OCI-M1 (cell line): ENCODE measurements at regions not wholly inside any gene's neighbourhood (a gene's known extent, or its start where the extent isn't known, plus 50 kb on each side); places are given as distances from the start of the nearest gene placed in this dataset.
A peak's percentile ranks its signal among the peaks of the same experiment; 100 is the strongest.
"Not testable (repeated sequence)": the region's sequence is repeated elsewhere in the genome, so short reads cannot be mapped to it uniquely, and the experiment has no call there.

Experiments
- DNase-seq: peaks from one replicate; lab custom pipeline; 2025; lab: John Stamatoyannopoulos, UW

- no peak for DNase-seq
These were observed 193.3 kb upstream of the KRR1 start for GRCh38 chr12:75704664-75705063.

GRCh38 chr12:75704208-75704607, 192.8 kb upstream of the KRR1 start:
- DNase-seq: no peak

DNA sequence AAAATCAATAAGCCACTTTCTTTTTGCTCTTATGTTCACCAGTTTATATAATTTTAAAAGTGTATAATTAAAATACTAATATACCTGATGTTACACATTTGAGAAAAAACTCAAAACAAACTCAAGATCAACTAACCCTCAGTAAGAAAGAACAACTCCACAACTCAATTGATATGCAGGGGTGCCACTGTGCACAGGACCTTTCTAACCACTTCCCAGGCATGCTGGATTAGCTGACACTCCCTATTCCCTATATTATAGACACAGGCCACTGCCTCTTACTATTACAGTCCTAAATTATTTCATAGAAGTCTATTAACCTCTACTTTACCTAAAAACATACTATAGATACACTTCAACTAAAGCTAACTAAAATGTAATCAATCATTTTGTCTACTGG, 191.7 kb upstream of the KRR1 start:
- no peak for DNase-seq

DNA sequence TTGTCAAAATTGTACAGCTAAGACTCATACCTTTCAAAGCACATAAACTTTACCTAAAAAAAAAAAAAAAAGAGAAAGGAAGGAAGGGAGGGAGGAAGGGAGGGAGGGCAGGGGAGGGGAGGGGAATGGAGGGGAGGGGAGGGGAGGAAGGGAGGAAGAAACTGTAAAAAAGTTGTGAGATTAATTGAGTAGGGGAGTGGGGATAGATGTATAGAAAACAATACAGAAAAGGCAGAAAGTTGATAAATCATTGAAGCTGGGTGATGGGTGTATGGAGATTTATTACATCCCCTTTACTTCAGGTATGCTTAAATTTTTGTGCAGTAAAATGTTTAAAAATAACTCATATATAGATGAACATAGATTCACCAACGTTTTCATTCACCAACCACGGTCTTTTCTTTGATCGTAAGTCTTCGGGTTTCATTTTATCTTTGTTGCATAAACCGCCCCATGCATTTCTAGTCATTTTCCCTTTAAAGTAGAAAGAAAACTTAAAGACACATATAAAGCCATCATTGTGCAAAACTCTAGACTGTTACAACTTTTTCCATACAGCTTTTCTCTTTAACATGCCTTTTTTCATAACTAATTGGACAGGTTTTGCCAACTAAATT, 191.2 kb upstream of the KRR1 start:
- DNase-seq: no peak

GRCh38 chr12:75701859-75702258, 190.4 kb upstream of the KRR1 start:
- DNase-seq: no peak

- DNase-seq: no peak
These were observed 188.5 kb upstream of the KRR1 start for GRCh38 chr12:75699728-75700496.

DNA sequence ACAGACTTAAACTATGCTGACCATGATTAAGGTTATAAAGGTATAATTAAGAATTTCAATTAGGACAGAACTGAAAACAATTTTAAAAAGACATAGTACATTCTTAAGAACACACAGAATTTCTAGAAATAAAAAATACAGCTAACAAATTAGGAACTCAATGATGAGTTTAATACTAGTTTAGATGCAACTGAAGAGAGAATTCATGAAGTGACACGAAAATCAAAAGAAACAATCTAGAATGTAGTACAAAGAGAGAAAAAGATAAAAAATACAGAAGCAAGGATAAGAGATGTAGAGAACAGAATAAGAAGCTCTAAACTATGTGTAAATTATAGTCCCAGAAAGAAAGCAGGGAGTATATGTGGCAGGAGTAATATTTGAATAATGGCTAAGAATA, 187.8 kb upstream of the KRR1 start:
- DNase-seq: no peak

DNA sequence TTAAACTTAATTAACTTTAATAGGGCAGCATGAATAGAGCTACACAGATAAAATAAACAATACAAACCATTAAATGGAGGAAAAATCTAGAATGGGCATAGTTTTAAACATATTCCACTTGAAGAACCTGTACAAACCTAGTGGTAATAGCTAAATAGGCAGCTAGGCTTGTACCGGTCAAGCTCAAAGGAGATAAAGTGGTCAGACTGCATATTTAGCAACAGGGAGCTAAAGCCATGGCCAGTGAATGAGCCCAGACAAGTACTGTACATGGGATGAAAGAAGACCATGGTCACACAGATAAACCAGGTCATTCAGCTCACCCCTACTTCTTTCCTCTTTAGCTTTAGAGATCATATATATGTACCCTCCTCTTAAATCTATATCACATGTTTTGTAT, 186.6 kb upstream of the KRR1 start:
- no peak for DNase-seq

DNA sequence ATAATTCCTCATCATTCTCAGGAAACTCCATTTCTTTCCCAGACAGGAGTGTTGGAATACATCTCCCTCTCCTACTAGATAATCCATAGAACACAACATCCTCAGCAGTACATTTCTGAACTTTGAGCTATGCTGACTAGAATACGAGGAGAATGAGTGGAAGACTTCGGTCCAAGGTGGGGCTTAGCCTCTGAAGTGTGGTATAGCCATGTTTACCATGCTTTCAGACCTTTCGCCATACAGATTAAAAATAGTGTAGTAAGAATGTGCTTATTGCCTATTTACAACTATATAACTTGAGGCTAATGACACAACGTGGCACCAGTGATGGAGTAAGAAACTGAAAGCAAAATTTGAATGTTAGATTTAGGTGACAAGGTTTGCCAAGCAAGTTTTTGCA, 184.5 kb upstream of the KRR1 start:
- DNase-seq: no peak

DNA sequence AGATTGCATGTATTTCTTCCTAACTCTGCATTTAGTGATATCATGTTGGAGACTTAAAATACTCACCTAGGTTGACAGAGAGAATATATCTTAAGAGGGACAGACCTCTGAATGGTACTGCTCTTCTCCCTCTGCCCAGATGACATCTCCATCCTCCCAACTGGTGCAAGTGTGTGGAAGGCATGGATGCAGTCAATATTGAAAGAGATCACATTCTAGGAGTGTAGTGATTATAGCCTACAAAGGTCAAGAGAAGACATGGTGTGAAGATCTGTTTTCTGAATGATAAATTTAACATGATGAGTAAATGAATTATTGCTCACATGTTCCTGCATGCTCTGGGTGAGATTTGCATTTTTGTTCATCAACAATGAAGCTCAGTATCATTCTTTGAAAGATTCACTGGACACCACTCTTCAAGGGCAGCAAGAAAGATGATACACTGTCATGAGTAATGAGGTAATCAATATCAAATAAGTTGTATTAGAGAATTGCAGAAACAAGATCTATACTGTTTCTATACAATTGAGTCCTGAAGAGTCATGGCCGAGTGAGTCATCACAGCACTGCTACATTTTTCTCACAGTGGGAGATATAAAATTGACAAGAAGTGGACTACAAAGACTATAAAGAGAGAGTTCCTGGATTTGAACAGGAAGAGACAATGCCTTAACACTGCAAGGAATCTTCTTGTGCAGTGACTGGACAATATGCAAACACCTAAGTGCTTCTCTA, 183.3 kb upstream of the KRR1 start:
- peak; percentile 34 for DNase-seq

DNA sequence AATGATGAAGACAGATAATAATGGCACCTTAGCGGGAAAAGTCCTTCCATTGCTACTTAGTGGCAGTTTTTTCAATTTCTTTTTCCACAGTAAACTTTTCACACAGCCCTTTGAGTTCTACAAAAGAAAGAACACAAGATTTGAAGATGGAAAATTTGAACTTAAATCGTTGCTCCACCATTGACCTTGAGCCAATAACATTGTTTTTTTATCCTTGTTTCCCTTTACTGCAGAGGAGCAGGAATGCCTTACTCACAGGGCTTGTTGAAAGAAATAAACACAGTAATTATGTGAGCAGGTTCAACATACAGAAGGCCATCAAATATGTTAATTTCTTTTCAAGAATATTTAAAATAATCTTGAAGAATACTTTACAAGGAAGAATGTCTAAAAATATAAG, 181.5 kb upstream of the KRR1 start:
- DNase-seq: no peak

DNA sequence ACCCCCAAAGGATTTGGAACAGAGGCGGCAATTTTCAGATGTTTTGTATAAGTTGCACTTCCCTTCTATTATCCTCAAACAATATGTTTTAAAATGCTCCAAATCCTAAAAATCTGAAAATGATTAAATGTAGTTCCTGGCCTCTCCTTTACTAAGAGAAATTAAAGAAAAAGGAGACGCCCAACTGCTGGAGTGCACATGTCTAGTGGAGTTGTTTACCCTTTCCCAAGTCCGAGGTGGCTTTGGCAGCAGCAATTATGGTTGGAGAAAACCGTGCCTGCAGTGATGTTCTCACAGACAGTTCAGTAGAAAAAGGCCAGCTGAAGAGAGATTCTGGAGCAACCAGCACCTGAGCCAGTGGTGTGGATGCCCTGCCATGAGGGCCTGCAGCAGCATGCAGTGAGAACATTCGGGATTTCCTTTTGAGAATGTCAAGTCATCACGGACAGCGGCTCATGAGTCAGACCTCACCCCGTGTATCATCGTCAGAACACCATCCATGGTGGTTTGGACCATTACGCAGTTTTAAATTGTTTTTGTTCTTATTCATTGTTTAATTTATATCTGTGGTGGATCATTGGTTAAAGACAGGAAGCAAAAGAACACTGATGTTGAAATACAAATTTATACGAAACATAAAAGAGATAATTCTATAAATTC, 179.0 kb upstream of the KRR1 start:
- DNase-seq: no peak

- DNase-seq: not testable (repeated sequence)
These were observed 174.8 kb upstream of the KRR1 start for GRCh38 chr12:75686233-75686632.

- no peak for DNase-seq
These were observed 174.3 kb upstream of the KRR1 start for GRCh38 chr12:75685617-75686225.

DNA sequence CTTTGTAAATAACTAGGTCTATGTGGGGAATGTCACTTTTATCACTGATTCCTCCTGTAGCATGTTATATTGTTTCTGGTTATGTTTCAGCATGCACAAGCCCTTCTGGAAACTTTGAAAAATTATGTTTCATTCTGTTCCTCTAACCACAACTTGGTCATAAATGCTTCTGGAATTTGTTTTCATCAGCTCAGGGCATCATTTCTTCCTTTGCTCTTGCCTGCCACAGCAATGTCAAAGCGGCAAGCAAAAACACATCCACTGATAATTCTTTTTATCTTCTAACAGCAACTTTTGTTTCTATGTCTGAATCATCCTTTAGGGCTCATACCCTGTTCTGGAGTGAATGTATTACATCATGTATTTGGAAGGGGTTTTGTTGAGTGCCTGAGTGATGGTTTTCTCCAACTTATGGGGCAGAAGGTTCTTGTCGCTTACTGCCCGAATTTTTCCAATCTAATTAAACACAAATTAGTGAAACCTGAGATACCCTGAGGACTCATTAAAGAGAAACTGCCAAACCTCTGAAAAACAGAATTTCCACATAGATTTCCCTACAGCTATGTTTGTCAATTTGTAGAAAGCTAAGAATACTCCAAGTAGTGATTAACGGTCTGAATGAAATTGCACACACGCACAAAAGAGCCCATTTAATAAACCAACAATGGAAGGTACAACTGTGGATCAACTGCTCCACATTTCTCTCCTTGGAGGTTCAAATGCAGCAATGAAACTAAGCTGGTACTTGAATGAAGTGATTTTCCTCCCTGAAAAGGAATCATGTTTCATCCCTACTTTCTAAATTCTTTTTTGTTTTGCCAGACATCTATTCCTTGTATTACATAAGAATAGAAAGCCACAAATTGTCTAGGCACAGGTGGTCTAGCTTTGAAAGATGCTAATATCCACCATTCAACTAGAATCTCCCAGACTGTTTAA, 173.5 kb upstream of the KRR1 start:
- DNase-seq: peak; percentile 58

DNA sequence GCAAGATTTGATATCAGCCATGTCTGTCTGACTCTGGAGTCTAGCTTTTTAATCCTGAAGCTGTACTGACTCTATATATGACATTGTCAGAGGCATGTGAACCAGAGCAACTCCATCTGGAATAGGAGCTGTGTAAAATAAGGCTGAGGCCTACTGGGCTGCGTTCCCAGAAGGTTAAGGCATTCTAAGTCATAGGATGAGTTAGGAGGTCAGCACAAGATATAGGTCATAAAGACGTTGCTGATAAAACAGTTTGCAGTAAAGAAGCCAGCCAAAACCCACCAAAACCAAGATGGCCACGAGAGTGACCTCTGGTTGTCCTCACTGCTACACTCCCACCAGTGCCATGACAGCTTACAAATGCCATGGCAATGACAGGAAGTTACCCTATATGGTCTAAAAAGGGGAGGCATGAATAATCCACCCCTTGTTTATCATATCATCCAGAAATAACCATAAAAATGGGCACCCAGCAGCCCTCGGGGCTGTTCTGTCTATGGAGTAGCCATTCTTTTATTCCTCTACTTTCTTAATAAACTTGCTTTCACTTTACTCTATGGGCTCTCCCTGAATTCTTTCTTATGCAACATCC, 172.7 kb upstream of the KRR1 start:
- DNase-seq: peak; percentile 58

- no peak for DNase-seq
These were observed 171.8 kb upstream of the KRR1 start for GRCh38 chr12:75683220-75683619.

GRCh38 chr12:75677522-75677921, 166.1 kb upstream of the KRR1 start:
- DNase-seq: no peak

DNA sequence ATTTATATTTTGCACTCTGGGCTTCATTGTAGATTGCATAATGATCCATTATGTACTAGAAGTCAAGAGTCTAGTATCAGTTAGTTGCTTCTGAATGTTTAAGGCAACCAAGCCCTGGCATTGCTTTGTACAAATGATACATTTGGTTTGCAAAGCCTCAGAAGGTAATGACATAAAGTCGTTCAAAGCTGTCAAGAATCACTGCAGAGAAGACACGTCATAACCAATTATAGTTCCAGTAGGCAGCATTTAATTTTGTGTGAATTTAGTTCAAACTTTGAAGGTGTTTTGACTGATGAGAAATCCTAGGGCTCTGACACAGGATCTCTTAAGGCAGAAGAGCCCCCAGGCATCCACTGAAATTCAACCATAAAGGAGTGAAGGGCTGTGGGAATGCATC, 163.0 kb upstream of the KRR1 start:
- no peak for DNase-seq

GRCh38 chr12:75672200-75672599, 160.8 kb upstream of the KRR1 start:
- no peak for DNase-seq

- DNase-seq: no peak
These were observed 158.8 kb upstream of the KRR1 start for GRCh38 chr12:75670216-75670615.
